GM23248 (cell line): ENCODE measurements at regions not wholly inside any gene's neighbourhood (a gene's known extent, or its start where the extent isn't known, plus 50 kb on each side); places are given as distances from the start of the nearest gene placed in this dataset.

Source experiments
- EZH2 ChIP-seq: fragments of 200-600 bp; sonication (generic); IDR thresholded peaks from 2 replicates; pipeline ENCODE4 v1.6.1; 2018; ENCODE audit warnings: antibody characterized with exemption, mild to moderate bottlenecking; ENCODE audit not compliant: insufficient read depth, poor library complexity, severe bottlenecking
- EZH2phosphoT487 ChIP-seq: fragments of 200-600 bp; sonication (generic); IDR thresholded peaks from 2 replicates; pipeline ENCODE4 v1.6.1; 2018; ENCODE audit warnings: antibody characterized with exemption, moderate library complexity, mild to moderate bottlenecking, low read depth; ENCODE audit not compliant: insufficient read depth

DNA sequence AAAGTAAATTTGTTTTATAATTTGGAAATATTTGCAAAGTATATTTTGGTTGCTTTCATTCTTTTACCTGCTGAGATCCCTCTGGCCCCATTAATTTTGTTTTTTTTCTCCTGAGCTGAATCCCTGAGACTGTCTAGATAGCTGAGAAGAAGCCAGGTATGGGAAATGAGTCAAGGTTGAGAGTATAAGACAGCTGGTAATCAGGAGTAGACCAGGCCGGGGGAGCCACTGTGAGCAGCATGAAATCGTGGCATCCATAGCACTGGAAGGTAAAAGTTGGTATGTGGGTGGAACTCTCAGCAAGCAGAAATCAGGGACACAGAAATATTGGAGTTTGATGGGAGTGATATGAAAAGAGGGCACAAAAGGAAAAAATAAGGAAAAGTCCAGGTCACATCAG lies 164.5 kb downstream of the FHIP1A start:
- TF ChIP-seq EZH2 (no peak), EZH2phosphoT487 (no peak)
